DND-41 (cell line): ENCODE measurements at regions not wholly inside any gene's neighbourhood (a gene's known extent, or its start where the extent isn't known, plus 50 kb on each side); places are given as distances from the start of the nearest gene placed in this dataset.

Experiments
- EZH2 ChIP-seq: IDR thresholded peaks from 3 replicates; pipeline ENCODE4 v1.6.1; 2012; ENCODE audit warnings: borderline replicate concordance, low read depth, mild to moderate bottlenecking, moderate library complexity, low read length, inconsistent platforms; ENCODE audit not compliant: severe bottlenecking
- TF ChIP-seq, protein P1 (sequence below): IDR thresholded peaks from 2 replicates; pipeline ENCODE4 v1.5.1; 2012; ENCODE audit warnings: borderline replicate concordance, low read length, moderate library complexity, mild to moderate bottlenecking; ENCODE audit not compliant: poor library complexity, severe bottlenecking; ENCODE audit errors: extremely low read depth

DNA sequence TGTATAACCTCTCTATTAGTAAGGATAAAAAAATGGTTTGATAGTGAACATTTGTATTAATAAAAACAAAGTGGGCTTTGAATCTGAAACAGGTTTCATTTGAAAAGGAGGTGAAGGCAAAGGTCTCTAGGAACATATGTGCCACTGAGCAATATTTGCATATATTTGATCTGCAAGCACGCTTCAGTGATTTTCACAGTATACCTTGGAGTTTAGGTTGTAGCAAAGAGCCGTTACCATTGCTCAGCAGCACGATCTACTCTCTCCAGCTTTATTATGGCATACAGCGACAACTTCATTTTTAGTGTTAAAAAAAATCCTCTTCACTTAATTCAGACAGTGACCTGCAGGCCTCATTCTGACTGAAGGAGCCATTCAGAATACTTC is 75.8 kb upstream of the ZEB2 start:
- TF ChIP-seq, protein P1, sequence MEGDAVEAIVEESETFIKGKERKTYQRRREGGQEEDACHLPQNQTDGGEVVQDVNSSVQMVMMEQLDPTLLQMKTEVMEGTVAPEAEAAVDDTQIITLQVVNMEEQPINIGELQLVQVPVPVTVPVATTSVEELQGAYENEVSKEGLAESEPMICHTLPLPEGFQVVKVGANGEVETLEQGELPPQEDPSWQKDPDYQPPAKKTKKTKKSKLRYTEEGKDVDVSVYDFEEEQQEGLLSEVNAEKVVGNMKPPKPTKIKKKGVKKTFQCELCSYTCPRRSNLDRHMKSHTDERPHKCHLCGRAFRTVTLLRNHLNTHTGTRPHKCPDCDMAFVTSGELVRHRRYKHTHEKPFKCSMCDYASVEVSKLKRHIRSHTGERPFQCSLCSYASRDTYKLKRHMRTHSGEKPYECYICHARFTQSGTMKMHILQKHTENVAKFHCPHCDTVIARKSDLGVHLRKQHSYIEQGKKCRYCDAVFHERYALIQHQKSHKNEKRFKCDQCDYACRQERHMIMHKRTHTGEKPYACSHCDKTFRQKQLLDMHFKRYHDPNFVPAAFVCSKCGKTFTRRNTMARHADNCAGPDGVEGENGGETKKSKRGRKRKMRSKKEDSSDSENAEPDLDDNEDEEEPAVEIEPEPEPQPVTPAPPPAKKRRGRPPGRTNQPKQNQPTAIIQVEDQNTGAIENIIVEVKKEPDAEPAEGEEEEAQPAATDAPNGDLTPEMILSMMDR = no peak
- no peak for TF ChIP-seq EZH2
